Panc1 (cell line): ENCODE measurements at regions not wholly inside any gene's neighbourhood (a gene's known extent, or its start where the extent isn't known, plus 50 kb on each side); places are given as distances from the start of the nearest gene placed in this dataset.

Source experiments
- ATAC-seq: fragments of 200-7000 bp; cut with Tn5 transposase; 2 replicates; pipeline ENCODE4 v1.9.1; 2020; ENCODE audit warnings: mild to moderate bottlenecking, moderate library complexity
- BruUV-seq: library from RNA; stranded (reverse); fragments of 400-500 nt; replicated peaks from 2 replicates; lab custom pipeline; 2021; lab: Mats Ljungman, UMichigan
- CTCF ChIA-PET: fragments of 300-600 bp; sonication (Branson Sonifier 250); formaldehyde crosslinking; loops from one replicate; lab custom pipeline; 2022; ENCODE audit warnings: antibody characterized with exemption; lab: Charles Lee
- POLR2A ChIA-PET: fragments of 300-600 bp; sonication (Branson Sonifier 250); formaldehyde crosslinking; loops from one replicate; lab custom pipeline; 2022; ENCODE audit warnings: antibody characterized with exemption; lab: Charles Lee
- DNase-seq: peaks from one replicate; pipeline ENCODE4 v3.0.0-alpha.2; 2010; ENCODE audit warnings: low read depth, low spot score
- H3K27ac ChIP-seq: 2 replicates; pipeline ENCODE4 v1.5.1; 2011; ENCODE audit warnings: mild to moderate bottlenecking, low read length, inconsistent platforms
- H3K27me3 ChIP-seq: fragments of 200-500 bp; sonication (Bioruptor generic); 2 replicates; pipeline ENCODE4 v1.6.0; 2014; ENCODE audit warnings: low read length, inconsistent platforms; ENCODE audit not compliant: control insufficient read depth, insufficient read depth
- H3K36me3 ChIP-seq: fragments of 200-500 bp; sonication (Bioruptor generic); 2 replicates; pipeline ENCODE4 v1.5.1; 2014; ENCODE audit warnings: inconsistent platforms, mild to moderate bottlenecking, low read length, moderate library complexity; ENCODE audit not compliant: control insufficient read depth, insufficient read depth
- H3K4me1 ChIP-seq: 2 replicates; pipeline ENCODE4 v1.5.1; 2011; ENCODE audit warnings: inconsistent platforms, mild to moderate bottlenecking, low read length, moderate library complexity; ENCODE audit not compliant: control insufficient read depth, insufficient read depth
- H3K4me3 ChIP-seq, 2 experiments: 2 replicates each; pipeline ENCODE4 v1.5.1; 2011 to 2012; ENCODE audit warnings: low read depth in 2 of 2, low read length in 2 of 2, mild to moderate bottlenecking in 2 of 2, inconsistent platforms in 1 of 2, moderate library complexity in 1 of 2
- H3K9me3 ChIP-seq: fragments of 200-500 bp; sonication (Bioruptor generic); 2 replicates; pipeline ENCODE4 v1.5.1; 2014; ENCODE audit warnings: low read depth, mild to moderate bottlenecking, inconsistent platforms, low read length, moderate library complexity; ENCODE audit not compliant: control insufficient read depth, insufficient read depth
- CTCF ChIP-seq: fragments of 450-650 bp; IDR thresholded peaks from 2 replicates; pipeline ENCODE4 v1.5.1; 2017; ENCODE audit warnings: mild to moderate bottlenecking
- POLR2AphosphoS5 ChIP-seq: IDR thresholded peaks from 2 replicates; pipeline ENCODE4 v1.6.1; 2012; ENCODE audit warnings: mild to moderate bottlenecking, low read depth, low read length, moderate library complexity
- SIN3A ChIP-seq: IDR thresholded peaks from 2 replicates; pipeline ENCODE4 v1.6.1; 2012; ENCODE audit warnings: low read depth, mild to moderate bottlenecking, low read length, moderate library complexity, borderline replicate concordance; ENCODE audit not compliant: insufficient read depth
- TCF7L2 ChIP-seq: IDR thresholded peaks from 2 replicates; pipeline ENCODE4 v1.6.1; 2011; ENCODE audit warnings: mild to moderate bottlenecking, low read depth, low read length, inconsistent platforms
- in situ Hi-C: cut with HindIII; loops from 2 replicates; pipeline ENCODE4 v1.10.0; 2016; ENCODE audit warnings: low sequenced_read_pairs, low pct_unique_long_range_greater_than_20kb
- intact Hi-C: fragments of 100-400 bp; cut with micrococcal nuclease; formaldehyde crosslinking; loops from one replicate; pipeline ENCODE4 v1.10.0; 2022; ENCODE audit not compliant: unreplicated experiment
- TF ChIP-seq, protein P1 (sequence below), 2 experiments: IDR thresholded peaks; 2 replicates each; pipeline ENCODE4 v1.6.1; 2011 to 2012; ENCODE audit warnings: low read depth in 2 of 2, control low read depth in 1 of 2, low read length in 1 of 2, mild to moderate bottlenecking in 1 of 2, moderate library complexity in 1 of 2; ENCODE audit not compliant: insufficient read depth in 1 of 2

DNA sequence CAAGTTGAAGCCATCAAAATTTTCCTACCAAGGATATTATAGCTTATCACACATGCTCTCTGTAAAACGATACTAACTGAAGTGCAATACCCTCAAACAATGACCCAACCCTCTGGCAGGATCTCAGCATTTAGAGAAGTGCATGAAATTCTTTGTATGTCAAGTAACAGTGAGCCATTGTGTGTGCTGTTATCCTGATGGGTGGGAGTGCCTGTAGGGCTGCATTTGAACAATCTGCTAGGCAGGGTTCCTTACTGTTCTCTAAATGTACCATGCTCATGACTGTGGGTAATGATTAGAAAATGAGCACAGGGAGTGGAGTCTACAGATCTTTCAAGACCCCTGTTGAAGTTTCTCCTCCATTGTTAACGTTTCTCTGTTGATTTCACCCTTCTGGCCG is 398.1 kb downstream of the NSUN3 start:
- no peaks in the 10 kb centered on the region for H3K9me3 ChIP-seq
- H3K36me3 ChIP-seq = no peaks in the 10 kb centered on the region
- no peaks in the 10 kb centered on the region for H3K4me1 ChIP-seq
- H3K27ac ChIP-seq = no peak overlapping the region
- no TSS peak for BruUV-seq
- in situ Hi-C loops (no loop called here), intact Hi-C loops (no loop called here)
- TF ChIP-seq CTCF (no peak), SIN3A (no peak), POLR2AphosphoS5 (no peak), TCF7L2 (no peak)
- TF ChIP-seq, protein P1, sequence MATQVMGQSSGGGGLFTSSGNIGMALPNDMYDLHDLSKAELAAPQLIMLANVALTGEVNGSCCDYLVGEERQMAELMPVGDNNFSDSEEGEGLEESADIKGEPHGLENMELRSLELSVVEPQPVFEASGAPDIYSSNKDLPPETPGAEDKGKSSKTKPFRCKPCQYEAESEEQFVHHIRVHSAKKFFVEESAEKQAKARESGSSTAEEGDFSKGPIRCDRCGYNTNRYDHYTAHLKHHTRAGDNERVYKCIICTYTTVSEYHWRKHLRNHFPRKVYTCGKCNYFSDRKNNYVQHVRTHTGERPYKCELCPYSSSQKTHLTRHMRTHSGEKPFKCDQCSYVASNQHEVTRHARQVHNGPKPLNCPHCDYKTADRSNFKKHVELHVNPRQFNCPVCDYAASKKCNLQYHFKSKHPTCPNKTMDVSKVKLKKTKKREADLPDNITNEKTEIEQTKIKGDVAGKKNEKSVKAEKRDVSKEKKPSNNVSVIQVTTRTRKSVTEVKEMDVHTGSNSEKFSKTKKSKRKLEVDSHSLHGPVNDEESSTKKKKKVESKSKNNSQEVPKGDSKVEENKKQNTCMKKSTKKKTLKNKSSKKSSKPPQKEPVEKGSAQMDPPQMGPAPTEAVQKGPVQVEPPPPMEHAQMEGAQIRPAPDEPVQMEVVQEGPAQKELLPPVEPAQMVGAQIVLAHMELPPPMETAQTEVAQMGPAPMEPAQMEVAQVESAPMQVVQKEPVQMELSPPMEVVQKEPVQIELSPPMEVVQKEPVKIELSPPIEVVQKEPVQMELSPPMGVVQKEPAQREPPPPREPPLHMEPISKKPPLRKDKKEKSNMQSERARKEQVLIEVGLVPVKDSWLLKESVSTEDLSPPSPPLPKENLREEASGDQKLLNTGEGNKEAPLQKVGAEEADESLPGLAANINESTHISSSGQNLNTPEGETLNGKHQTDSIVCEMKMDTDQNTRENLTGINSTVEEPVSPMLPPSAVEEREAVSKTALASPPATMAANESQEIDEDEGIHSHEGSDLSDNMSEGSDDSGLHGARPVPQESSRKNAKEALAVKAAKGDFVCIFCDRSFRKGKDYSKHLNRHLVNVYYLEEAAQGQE (IDR thresholded peaks at IDR 0.05; ENCODE audit: insufficient read depth in 1 of 2, low read depth in 2 of 2, low read length in 1 of 2) = no peak
- no peak overlapping the region for H3K4me3 ChIP-seq
- H3K27me3 ChIP-seq = no peaks in the 10 kb centered on the region
- no peak for DNase-seq
- no peak for ATAC-seq
- ChIA-PET CTCF (no interaction called here), POLR2A (no interaction called here)

DNA sequence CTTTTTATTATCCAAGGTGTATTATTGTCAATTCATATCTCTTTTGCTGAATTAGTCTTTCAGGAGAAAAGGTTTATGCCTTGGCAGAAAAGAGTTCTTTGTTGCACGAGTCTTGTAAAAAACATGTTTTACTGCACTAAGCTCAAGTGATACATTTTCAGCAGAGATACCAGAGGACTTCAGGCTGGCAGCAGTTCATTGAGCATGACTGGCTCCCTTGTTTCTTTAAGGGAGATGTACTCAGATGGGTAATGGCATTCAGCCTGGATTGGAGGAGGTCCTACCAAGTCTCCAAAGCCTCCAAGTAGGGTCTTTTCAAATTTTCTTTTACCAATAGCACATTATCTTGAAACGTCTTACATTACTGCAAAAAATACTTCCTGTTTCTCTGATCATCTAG is 400.1 kb downstream of the NSUN3 start:
- TF ChIP-seq TCF7L2 = no peak
- TF ChIP-seq CTCF = no peak
- TF ChIP-seq, protein P1 (IDR thresholded peaks at IDR 0.05; ENCODE audit: insufficient read depth in 1 of 2, low read depth in 2 of 2, low read length in 1 of 2) = no peak
- no peak for TF ChIP-seq SIN3A
- no peak for TF ChIP-seq POLR2AphosphoS5
- in situ Hi-C loops (no loop called here), intact Hi-C loops (no loop called here)
- ChIA-PET POLR2A (no interaction called here), CTCF (no interaction called here)
- Histone ChIP-seq H3K9me3 (no peaks in the 10 kb centered on the region), H3K27me3 (no peaks in the 10 kb centered on the region), H3K27ac (no peak overlapping the region), H3K4me1 (no peaks in the 10 kb centered on the region), H3K36me3 (no peaks in the 10 kb centered on the region), H3K4me3 (no peak overlapping the region)
- no peak for ATAC-seq
- DNase-seq = no peak
- BruUV-seq = no TSS peak
